H1 (cell line): ENCODE measurements at regions not wholly inside any gene's neighbourhood (a gene's known extent, or its start where the extent isn't known, plus 50 kb on each side); places are given as distances from the start of the nearest gene placed in this dataset.

ENCODE experiments used
- FOSL1 ChIP-seq: IDR thresholded peaks from 2 replicates; pipeline ENCODE4 v1.6.1; 2011; ENCODE audit warnings: mild to moderate bottlenecking, low read depth, low read length, moderate library complexity; ENCODE audit not compliant: insufficient read depth
- TBP ChIP-seq: IDR thresholded peaks from 2 replicates; pipeline ENCODE4 v1.6.1; 2011; ENCODE audit warnings: low read depth, low read length, improper control_type of control experiment

DNA sequence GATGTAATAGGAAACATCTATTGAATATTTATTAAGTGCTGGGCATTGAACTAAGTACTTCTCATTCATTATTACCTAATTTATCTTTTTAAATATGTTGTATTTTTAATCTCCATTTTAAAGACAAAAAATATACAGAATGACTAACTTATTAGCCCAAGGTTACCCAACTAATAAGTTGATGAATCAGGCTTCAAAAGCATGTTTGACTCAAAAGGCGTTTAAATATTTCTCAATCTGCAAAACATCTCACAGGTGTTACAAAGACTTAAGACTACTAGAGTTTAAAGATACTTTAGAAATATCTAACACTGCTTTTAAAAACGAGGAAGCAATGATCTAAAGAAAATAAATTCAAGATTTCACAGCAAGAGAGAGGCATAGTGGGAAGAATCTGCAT, 457.4 kb upstream of the DCN start (continued):
- TF ChIP-seq FOSL1 (no peak), TBP (no peak)
